ENCODE measurements at regions not wholly inside any gene's neighbourhood (a gene's known extent, or its start where the extent isn't known, plus 50 kb on each side); places are given as distances from the start of the nearest gene placed in this dataset.

GRCh38 chr10:44618910-44619309, 234.0 kb upstream of the CXCL12 start:
- no peak for DNase-seq (ENCODE audit: low spot score)

GRCh38 chr10:44619521-44619920, 234.6 kb upstream of the CXCL12 start:
- DNase-seq (ENCODE audit: low spot score) = no peak

GRCh38 chr10:44619975-44620374, 235.1 kb upstream of the CXCL12 start:
- DNase-seq (ENCODE audit: low spot score) = no peak

GRCh38 chr10:44627591-44628354, 242.9 kb upstream of the CXCL12 start:
- DNase-seq (ENCODE audit: low spot score) = no peak

GRCh38 chr10:44628921-44629320, 244.0 kb upstream of the CXCL12 start:
- peak; percentile 8 for DNase-seq (ENCODE audit: low spot score)

GRCh38 chr10:44635176-44635575, 250.3 kb upstream of the CXCL12 start:
- DNase-seq (ENCODE audit: low spot score) = no peak

GRCh38 chr10:44636625-44637024, 251.7 kb upstream of the CXCL12 start:
- no peak for DNase-seq (ENCODE audit: low spot score)

- no peak for DNase-seq (ENCODE audit: low spot score)
Measured at GRCh38 chr10:44640429-44640828, 255.5 kb upstream of the CXCL12 start.

- DNase-seq (ENCODE audit: low spot score) = no peak
Measured at GRCh38 chr10:44647473-44647872, 262.6 kb upstream of the CXCL12 start.

GRCh38 chr10:44647877-44648542, 263.1 kb upstream of the CXCL12 start:
- DNase-seq (ENCODE audit: low spot score) = peak; percentile 34

GRCh38 chr10:44650691-44651661, 260.2 kb upstream of the TMEM72 start:
- peak; percentile 29 for DNase-seq (ENCODE audit: low spot score)

- no peak for DNase-seq (ENCODE audit: low spot score)
Measured at GRCh38 chr10:44651834-44652233, 259.3 kb upstream of the TMEM72 start.

- no peak for DNase-seq (ENCODE audit: low spot score)
Measured at GRCh38 chr10:44659320-44659719, 251.8 kb upstream of the TMEM72 start.

- DNase-seq (ENCODE audit: low spot score) = no peak
Measured at GRCh38 chr10:44660271-44660670, 250.9 kb upstream of the TMEM72 start.

- no peak for DNase-seq (ENCODE audit: low spot score)
Measured at GRCh38 chr10:44662051-44662450, 249.1 kb upstream of the TMEM72 start.

- no peak for DNase-seq (ENCODE audit: low spot score)
Measured at GRCh38 chr10:44668336-44668735, 242.8 kb upstream of the TMEM72 start.

- no peak for DNase-seq (ENCODE audit: low spot score)
Measured at GRCh38 chr10:44671319-44671718, 239.8 kb upstream of the TMEM72 start.

GRCh38 chr10:44673245-44673983, 237.7 kb upstream of the TMEM72 start:
- no peak for DNase-seq (ENCODE audit: low spot score)

GRCh38 chr10:44674536-44675386, 236.4 kb upstream of the TMEM72 start:
- DNase-seq (ENCODE audit: low spot score) = no peak

- no peak for DNase-seq (ENCODE audit: low spot score)
Measured at GRCh38 chr10:44675387-44675874, 235.7 kb upstream of the TMEM72 start.

- no peak for DNase-seq (ENCODE audit: low spot score)
Measured at GRCh38 chr10:44680764-44681163, 230.4 kb upstream of the TMEM72 start.

Data from pons (tissue), 1 donor.